Kidney tubule cell (primary cell): ENCODE measurements at regions not wholly inside any gene's neighbourhood (a gene's known extent, or its start where the extent isn't known, plus 50 kb on each side); places are given as distances from the start of the nearest gene placed in this dataset.
A peak's percentile ranks its signal among the peaks of the same experiment; 100 is the strongest.

Experiments used
- DNase-seq: peaks from one replicate; pipeline ENCODE4 v3.0.0-alpha.2; 2018; ENCODE audit warnings: low spot score

DNA sequence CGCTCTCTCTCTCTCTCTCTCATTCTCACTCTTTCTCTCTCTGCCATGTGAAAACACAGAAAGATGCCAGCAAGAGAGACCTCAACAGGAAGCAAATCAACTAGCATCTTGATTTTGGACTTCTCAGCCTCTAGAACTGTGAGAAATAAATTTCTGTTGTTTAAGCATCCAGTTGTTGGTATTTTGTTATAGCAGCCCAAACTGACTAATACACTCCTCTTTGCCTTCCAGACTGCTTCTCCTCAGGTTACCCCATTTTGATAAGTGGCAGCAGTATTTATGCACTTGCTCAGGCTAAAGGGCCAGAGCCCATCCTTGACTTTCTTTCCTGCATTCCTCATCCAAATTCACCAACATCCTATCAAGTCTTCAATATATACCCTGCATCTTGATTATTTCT is 76.6 kb upstream of the NANOGP8 start:
- no peak for DNase-seq

DNA sequence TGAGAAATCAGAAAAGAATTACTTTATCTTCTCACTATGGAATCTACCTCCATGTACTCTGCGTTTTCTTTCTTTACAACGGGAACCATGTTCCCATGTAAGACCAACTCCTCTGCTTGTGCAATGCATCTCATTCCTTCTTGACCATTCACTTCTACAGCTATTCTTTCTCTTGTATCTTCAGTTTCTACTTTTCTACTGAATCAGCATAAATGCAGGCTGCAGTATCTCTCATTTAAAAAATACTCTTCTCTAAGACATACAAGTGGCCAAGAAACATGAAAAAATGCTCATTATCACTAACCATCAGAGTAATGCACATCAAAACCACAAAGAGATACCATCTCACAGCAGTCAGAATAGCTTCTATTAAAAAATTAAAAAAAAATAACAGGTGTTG is 74.1 kb upstream of the NANOGP8 start:
- no peak for DNase-seq

DNA sequence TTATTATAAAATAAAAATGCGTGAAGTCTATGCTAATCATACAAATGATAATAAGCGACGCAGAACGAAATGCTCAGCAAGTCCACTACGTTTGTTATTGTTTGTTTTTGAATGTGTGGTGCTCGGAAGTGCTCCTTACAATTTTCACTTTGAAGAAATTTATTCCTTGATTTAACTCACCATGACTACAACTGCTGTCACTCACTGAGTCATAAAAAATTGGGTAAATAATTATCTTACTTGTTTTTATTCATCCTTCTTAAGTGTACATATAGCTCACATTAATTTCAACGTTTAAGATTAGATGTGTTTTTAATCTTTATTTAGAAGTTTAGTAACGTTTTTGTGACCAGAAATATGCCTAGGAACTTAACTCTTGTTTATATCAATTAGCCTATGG is 66.7 kb upstream of the NANOGP8 start:
- DNase-seq = peak; percentile 26

DNA sequence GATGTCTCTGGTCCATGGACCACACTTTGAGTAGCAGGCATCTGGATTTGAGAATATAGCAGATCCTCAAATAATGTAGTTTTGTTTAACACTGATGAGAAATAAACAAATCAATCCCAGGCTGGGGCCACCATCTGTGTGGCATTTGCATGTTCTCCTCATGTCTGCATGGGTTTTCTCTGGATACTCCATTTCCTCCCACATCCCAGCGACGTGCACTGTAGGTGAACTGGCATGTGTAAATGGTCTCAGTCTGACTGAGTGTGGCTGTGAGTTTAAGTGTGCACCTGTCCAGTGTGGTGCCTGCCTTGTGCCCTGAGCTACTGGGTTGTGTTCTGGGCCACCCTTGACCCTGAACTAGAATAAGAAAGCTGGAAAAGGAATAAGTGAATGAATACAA is 66.3 kb upstream of the NANOGP8 start:
- DNase-seq = no peak

DNA sequence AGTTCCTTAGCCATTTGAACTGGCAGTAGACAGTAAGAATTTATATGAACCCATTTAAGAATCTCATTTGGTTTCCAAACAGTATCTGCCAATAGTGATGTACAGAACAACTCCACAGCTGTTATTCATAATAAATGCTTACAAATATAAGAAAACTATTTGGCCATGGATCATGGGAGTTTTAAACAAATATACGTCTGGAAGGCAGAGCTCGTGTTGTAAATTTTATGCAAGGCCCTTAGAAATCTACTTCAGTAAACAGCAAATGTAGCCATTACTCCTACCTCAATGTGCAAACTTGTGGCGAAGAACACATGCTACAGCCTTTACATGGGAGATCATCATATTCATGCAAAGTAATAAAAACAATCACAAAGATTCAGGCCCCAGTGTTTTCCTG is 65.3 kb upstream of the NANOGP8 start:
- no peak for DNase-seq

DNA sequence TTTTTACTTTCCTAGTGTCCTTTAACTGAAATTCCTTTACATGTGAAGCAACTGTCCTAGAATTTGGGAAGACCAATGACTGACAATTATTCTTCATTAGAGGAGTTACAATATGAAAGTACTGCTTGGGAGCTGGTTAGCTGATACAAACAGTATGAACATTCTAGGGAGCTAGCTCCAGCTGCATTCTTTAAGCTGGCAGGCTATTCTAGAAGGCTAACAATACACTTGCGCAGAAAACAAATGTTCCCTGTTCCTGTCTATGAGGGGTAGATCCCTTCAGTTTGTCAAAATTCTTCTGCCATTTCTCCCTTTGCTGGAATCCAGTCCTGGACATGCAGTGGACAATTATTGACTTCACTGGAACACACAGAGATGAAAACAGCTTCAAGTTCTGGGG is 60.2 kb upstream of the NANOGP8 start:
- no peak for DNase-seq

DNA sequence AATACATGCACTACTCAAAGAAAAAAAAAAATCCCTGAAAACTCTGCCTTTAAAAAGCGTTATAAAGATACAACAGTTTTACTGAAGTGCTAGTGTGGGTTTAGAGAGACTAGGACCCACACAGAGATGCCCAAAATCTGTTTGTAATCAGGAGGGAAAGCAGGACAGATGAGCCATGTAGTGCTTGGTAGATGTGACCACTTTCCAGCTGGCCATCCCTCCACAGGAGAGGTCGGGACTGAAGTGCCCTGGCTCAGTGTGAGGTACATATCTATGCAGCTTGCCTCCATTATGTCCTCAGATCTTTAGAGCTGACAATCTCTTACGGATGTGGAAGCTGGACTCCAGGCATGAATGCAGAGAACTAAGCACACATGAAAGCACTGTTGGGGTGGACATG is 57.5 kb upstream of the NANOGP8 start:
- DNase-seq = no peak

DNA sequence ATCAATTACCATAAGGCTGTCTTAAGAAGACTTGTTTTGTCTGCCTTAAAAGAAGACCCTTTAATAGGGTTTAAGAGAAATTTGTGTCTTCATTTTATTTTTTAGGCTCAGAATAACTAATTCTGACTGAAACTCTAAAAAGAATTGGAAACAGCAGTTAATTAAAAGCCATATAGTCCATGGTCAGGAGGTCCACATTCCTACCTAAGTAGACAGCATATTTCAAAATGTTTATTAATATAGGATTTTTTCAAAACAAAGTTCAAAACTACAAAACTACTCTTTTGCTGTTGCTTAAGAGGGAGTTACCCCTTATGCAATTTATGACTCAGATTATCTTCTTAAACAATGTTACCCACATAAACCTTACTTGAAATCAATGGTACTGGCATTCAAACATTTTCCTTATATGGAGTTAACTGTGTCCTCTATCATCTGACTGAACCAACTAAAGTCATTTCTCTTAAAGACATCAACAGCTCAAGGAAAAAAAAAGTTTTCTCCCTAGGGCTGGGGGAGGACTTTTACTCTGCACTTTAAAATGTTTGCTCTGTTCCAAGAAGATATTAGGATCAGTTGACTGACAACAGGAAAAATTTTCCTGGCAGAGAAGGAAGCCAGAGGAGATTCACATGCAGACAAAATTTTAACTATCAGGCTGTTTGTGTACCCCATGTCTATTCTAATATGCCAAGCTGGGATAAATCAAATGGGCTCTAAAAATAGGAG is 56.8 kb upstream of the NANOGP8 start:
- peak; percentile 13 for DNase-seq

DNA sequence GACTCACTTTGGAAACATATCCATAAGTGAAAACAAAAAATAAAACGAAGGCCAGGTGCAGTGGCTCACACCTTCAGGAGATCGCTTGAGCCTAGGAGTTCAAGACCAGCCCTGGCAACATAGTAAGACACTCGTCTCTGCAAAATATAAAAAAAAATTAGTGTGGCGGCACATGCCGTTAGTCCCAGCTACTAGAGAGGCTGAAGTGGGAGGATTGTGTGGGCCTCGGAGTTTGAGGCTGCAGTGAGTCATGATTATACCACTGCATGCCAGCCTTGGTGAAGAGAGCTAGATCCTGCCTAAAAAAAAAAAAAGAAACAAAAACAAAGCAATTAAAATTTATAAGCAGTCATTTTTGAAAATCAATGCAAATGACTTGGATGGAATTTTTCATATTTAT is 54.7 kb upstream of the NANOGP8 start:
- no peak for DNase-seq

DNA sequence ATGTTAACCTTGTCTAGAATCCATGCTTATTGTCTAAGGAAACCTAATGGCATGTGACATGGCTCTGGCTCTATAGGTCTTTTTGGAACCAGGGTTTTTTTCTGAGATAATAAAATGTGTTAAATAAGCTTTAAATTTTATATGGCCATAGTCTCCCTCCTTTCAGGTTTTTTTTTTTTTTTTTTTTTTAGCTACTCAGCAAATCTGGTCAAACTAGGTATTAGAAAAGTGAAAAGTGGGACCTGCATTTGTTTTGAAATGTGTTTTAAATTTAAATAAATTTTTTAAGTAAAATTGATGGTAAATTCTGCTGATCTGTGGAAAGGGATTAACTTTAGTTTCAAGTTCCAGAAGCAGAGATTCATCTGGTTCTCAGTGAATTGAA is 52.1 kb upstream of the NANOGP8 start:
- no peak for DNase-seq

DNA sequence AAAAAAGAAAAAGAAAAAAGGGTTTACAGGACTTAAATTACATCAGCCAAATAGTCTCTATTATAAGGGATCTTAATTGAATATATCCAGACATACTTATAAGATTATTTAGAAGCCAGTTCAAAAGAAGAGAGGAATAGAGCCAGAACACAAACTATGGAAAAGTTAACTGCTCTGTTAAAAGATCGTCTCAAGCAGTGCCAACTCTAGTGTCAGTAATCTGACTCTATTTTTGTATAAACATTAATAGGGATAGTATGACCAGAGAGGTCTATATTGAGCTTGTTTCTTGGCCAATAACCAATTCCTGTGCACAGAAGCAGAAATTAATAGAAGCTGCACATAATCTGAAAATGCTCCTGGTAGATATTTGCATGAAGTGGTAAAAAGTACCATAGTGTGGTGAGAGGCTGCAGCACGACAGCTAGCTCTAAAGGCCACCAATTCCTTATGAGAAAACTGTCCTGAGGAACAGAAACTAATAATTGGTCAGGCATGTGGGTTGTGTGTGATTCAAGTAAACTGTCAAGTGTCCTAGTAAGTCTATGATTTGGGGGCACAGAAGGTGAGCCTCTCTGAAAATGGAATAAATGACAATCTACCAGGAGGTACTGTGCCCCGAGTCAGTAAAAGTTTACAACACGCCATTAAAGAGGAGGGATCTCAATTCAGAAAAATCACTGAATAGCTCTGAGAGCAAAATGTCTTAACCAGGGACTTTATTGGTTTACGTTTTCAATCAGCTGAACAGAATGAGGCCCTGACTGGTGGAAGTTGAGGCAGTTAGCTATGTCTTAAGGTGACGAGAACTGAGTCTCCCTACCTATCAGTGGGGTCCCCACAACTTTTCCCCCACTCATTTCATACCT is 51.5 kb upstream of the NANOGP8 start:
- DNase-seq = no peak
